ENCODE measurements at regions not wholly inside any gene's neighbourhood (a gene's known extent, or its start where the extent isn't known, plus 50 kb on each side); places are given as distances from the start of the nearest gene placed in this dataset.

DNA sequence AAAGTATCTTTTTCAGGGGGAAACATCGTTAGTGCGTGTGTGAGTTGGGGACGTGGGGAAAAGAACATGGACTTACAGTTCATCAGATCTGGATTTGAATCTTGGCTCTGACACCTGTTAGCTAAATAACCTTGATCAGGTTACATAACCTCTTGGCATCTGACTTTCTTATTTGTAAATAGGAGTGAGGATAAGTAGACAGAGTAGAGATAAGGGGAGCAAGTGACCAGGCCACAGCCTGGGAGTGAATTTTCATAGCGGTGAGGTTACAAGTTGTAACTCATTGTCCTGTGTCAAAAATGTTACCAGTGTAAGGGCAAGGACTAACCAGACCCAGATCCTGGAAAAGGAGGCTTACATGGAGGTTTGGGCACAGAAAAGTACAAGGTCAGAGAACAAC lies 733.5 kb upstream of the MMS22L start:
- H3K4me1 ChIP-seq (ENCODE audit: insufficient read depth, low read length, poor library complexity, severe bottlenecking) = no peaks in the 10 kb centered on the region
- H3K79me2 ChIP-seq (ENCODE audit: insufficient read depth, low read length) = no peaks in the 10 kb centered on the region
- no peak overlapping the region for H2AFZ ChIP-seq (ENCODE audit: low read length)
- H3K9me2 ChIP-seq (replicated peaks; ENCODE audit: low read depth, low read length) = no peaks in the 10 kb centered on the region
- no peaks in the 10 kb centered on the region for H3K36me3 ChIP-seq (ENCODE audit: insufficient read depth, low read length)
- no peaks in the 10 kb centered on the region for H3K9me3 ChIP-seq (ENCODE audit: insufficient read depth, low read depth, low read length)
- no peak overlapping the region for H3K4me2 ChIP-seq (ENCODE audit: low read depth, low read length, poor library complexity, severe bottlenecking)
- no peaks in the 10 kb centered on the region for H3K27me3 ChIP-seq (ENCODE audit: insufficient read depth, low read length, poor library complexity, severe bottlenecking)
- no peaks in the 10 kb centered on the region for H3F3A ChIP-seq (ENCODE audit: low read depth)
- no peak overlapping the region for H3K4me3 ChIP-seq (ENCODE audit: low read length, poor library complexity, severe bottlenecking)
- TF ChIP-seq EZH2phosphoT487 (IDR thresholded peaks at IDR 0.05; ENCODE audit: borderline replicate concordance) = no peak
- TF ChIP-seq, protein P1, sequence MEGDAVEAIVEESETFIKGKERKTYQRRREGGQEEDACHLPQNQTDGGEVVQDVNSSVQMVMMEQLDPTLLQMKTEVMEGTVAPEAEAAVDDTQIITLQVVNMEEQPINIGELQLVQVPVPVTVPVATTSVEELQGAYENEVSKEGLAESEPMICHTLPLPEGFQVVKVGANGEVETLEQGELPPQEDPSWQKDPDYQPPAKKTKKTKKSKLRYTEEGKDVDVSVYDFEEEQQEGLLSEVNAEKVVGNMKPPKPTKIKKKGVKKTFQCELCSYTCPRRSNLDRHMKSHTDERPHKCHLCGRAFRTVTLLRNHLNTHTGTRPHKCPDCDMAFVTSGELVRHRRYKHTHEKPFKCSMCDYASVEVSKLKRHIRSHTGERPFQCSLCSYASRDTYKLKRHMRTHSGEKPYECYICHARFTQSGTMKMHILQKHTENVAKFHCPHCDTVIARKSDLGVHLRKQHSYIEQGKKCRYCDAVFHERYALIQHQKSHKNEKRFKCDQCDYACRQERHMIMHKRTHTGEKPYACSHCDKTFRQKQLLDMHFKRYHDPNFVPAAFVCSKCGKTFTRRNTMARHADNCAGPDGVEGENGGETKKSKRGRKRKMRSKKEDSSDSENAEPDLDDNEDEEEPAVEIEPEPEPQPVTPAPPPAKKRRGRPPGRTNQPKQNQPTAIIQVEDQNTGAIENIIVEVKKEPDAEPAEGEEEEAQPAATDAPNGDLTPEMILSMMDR (conservative IDR thresholded peaks at IDR 0.05; ENCODE audit: low read length) = no peak
- no peaks in the 10 kb centered on the region for H4K20me1 ChIP-seq (ENCODE audit: insufficient read depth, low read length, poor library complexity, severe bottlenecking)
- no peak overlapping the region for H3K9ac ChIP-seq (ENCODE audit: low read depth, low read length, poor library complexity, severe bottlenecking)

DNA sequence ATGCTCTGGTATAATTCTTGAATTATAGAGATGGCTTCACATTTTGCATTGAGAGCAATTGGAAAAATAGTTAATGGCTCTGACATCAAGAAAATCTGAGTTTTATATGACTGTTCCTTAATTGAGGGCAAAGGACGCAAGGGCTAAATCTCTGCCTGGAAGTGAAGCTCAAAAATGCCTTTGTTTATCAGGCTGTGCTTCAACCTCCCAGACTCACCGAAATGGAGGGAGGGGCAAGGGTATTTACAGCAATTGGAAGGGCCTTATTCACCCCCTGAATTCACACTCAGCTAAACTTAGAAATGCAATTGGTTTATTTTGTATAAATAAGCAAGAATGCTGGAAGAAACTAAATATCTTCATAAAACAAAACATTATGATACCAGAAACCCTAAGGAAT lies 737.2 kb upstream of the MMS22L start:
- Histone ChIP-seq H3K9me3 (ENCODE audit: insufficient read depth, low read depth, low read length) (no peaks in the 10 kb centered on the region), H3K9ac (ENCODE audit: low read depth, low read length, poor library complexity, severe bottlenecking) (no peak overlapping the region), H3K36me3 (ENCODE audit: insufficient read depth, low read length) (no peaks in the 10 kb centered on the region), H3K4me2 (ENCODE audit: low read depth, low read length, poor library complexity, severe bottlenecking) (no peak overlapping the region), H3K4me3 (ENCODE audit: low read length, poor library complexity, severe bottlenecking) (no peak overlapping the region), H2AFZ (ENCODE audit: low read length) (no peak overlapping the region), H3F3A (ENCODE audit: low read depth) (no peaks in the 10 kb centered on the region), H3K9me2 (replicated peaks; ENCODE audit: low read depth, low read length) (no peaks in the 10 kb centered on the region), H3K4me1 (ENCODE audit: insufficient read depth, low read length, poor library complexity, severe bottlenecking) (no peaks in the 10 kb centered on the region), H4K20me1 (ENCODE audit: insufficient read depth, low read length, poor library complexity, severe bottlenecking) (no peaks in the 10 kb centered on the region), H3K27me3 (ENCODE audit: insufficient read depth, low read length, poor library complexity, severe bottlenecking) (no peaks in the 10 kb centered on the region), H3K79me2 (ENCODE audit: insufficient read depth, low read length) (no peaks in the 10 kb centered on the region)
- TF ChIP-seq EZH2phosphoT487 (IDR thresholded peaks at IDR 0.05; ENCODE audit: borderline replicate concordance) = no peak
- TF ChIP-seq, protein P1 (conservative IDR thresholded peaks at IDR 0.05; ENCODE audit: low read length) = no peak

DNA sequence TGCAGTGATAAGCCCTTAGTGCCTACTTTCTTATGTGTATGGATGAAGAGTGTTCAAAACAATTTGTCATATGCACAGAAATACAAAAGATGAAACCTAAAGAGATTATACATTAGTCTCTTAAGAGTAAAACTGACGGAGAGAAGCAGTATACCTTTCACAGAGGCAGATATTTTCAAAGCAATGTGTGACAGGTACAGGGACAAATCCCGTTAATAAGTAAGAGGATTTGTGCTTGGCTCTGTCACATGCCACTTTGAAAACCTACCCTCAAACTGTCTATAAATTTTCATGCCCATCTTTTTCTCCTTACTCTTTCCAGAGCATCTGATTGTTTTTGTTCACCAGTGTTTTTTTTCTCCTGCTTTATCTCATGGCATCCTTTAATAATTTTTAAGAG lies 741.3 kb upstream of the MMS22L start:
- H3K4me2 ChIP-seq (ENCODE audit: low read depth, low read length, poor library complexity, severe bottlenecking) = no peak overlapping the region
- no peak overlapping the region for H3K4me3 ChIP-seq (ENCODE audit: low read length, poor library complexity, severe bottlenecking)
- H3K36me3 ChIP-seq (ENCODE audit: insufficient read depth, low read length) = no peaks in the 10 kb centered on the region
- no peaks in the 10 kb centered on the region for H3K79me2 ChIP-seq (ENCODE audit: insufficient read depth, low read length)
- H2AFZ ChIP-seq (ENCODE audit: low read length) = no peak overlapping the region
- no peaks in the 10 kb centered on the region for H3K9me2 ChIP-seq (replicated peaks; ENCODE audit: low read depth, low read length)
- no peaks in the 10 kb centered on the region for H3K4me1 ChIP-seq (ENCODE audit: insufficient read depth, low read length, poor library complexity, severe bottlenecking)
- TF ChIP-seq EZH2phosphoT487 (IDR thresholded peaks at IDR 0.05; ENCODE audit: borderline replicate concordance) = no peak
- TF ChIP-seq, protein P1 (conservative IDR thresholded peaks at IDR 0.05; ENCODE audit: low read length) = no peak
- H3K9ac ChIP-seq (ENCODE audit: low read depth, low read length, poor library complexity, severe bottlenecking) = no peak overlapping the region
- no peaks in the 10 kb centered on the region for H3K9me3 ChIP-seq (ENCODE audit: insufficient read depth, low read depth, low read length)
- H3F3A ChIP-seq (ENCODE audit: low read depth) = no peaks in the 10 kb centered on the region
- no peaks in the 10 kb centered on the region for H4K20me1 ChIP-seq (ENCODE audit: insufficient read depth, low read length, poor library complexity, severe bottlenecking)
- no peaks in the 10 kb centered on the region for H3K27me3 ChIP-seq (ENCODE audit: insufficient read depth, low read length, poor library complexity, severe bottlenecking)
